RWPE2 (cell line): ENCODE measurements at regions not wholly inside any gene's neighbourhood (a gene's known extent, or its start where the extent isn't known, plus 50 kb on each side); places are given as distances from the start of the nearest gene placed in this dataset.

ENCODE experiments used
- ATAC-seq: fragments of 200-7000 bp; cut with Tn5 transposase; 3 replicates; pipeline ENCODE4 v1.9.1; 2021; ENCODE audit warnings: low read depth
- DNase-seq: peaks from one replicate; pipeline ENCODE4 v3.0.0-alpha.2; 2020; ENCODE audit warnings: low spot score
- H3K27ac ChIP-seq: fragments of 450-650 bp; 2 replicates; pipeline ENCODE4 v1.5.1; 2017; ENCODE audit warnings: mild to moderate bottlenecking; ENCODE audit not compliant: poor library complexity, severe bottlenecking
- H3K27me3 ChIP-seq: fragments of 250-450 bp; sonication (Bioruptor Pico); 2 replicates; pipeline ENCODE4 v1.5.1; 2021; ENCODE audit warnings: mild to moderate bottlenecking, moderate library complexity; ENCODE audit not compliant: insufficient read depth, poor library complexity, severe bottlenecking
- H3K36me3 ChIP-seq: fragments of 250-450 bp; sonication (Bioruptor Pico); 2 replicates; pipeline ENCODE4 v1.5.1; 2020; ENCODE audit warnings: low read depth, mild to moderate bottlenecking, moderate library complexity
- H3K4me1 ChIP-seq: fragments of 250-450 bp; sonication (Bioruptor Pico); 2 replicates; pipeline ENCODE4 v1.5.1; 2021; ENCODE audit warnings: mild to moderate bottlenecking, moderate library complexity; ENCODE audit not compliant: insufficient read depth, poor library complexity, severe bottlenecking
- H3K4me3 ChIP-seq: fragments of 250-450 bp; sonication (Bioruptor Pico); 2 replicates; pipeline ENCODE4 v1.5.1; 2021; ENCODE audit warnings: mild to moderate bottlenecking, moderate library complexity; ENCODE audit not compliant: severe bottlenecking
- H3K9me3 ChIP-seq: fragments of 250-450 bp; sonication (Bioruptor Pico); 2 replicates; pipeline ENCODE4 v1.5.1; 2021; ENCODE audit warnings: mild to moderate bottlenecking, moderate library complexity; ENCODE audit not compliant: severe bottlenecking
- CTCF ChIP-seq: fragments of 450-650 bp; IDR thresholded peaks from one replicate; pipeline ENCODE4 v1.5.1; 2017; ENCODE audit warnings: mild to moderate bottlenecking, moderate library complexity; ENCODE audit not compliant: poor library complexity, severe bottlenecking

GRCh38 chr11:25435197-25435596, 896.7 kb upstream of the ANO3 start:
- no peaks in the 10 kb centered on the region for H3K27me3 ChIP-seq
- H3K9me3 ChIP-seq: no peaks in the 10 kb centered on the region
- no peaks in the 10 kb centered on the region for H3K36me3 ChIP-seq
- ATAC-seq (no peak), DNase-seq (no peak)
- H3K27ac ChIP-seq: no peak overlapping the region
- no peaks in the 10 kb centered on the region for H3K4me1 ChIP-seq
- no peak overlapping the region for H3K4me3 ChIP-seq
- TF ChIP-seq CTCF: no peak

DNA sequence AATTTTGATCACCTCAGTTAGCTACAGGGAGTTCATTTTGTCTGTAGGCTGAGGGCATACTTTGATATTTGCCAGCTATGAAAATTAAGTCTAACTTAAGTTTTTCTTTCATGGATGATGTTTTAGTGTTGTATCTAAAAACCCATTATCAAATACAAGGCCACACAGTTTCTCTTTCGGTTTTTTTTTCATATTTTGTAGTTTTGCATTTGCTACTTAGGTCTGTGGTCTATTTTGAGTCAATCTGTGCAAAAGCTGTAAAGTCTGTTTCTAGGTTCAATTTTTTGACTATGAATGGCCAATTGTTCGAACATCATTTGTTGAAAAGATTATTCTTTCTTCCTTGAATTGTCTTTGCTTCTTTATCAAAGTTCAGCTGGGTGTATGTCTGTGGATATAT, 895.6 kb upstream of the ANO3 start:
- Histone ChIP-seq H3K4me1 (no peaks in the 10 kb centered on the region), H3K27ac (no peak overlapping the region), H3K9me3 (no peaks in the 10 kb centered on the region), H3K27me3 (no peaks in the 10 kb centered on the region), H3K36me3 (no peaks in the 10 kb centered on the region), H3K4me3 (no peak overlapping the region)
- DNase-seq (no peak), ATAC-seq (no peak)
- TF ChIP-seq CTCF: no peak

DNA sequence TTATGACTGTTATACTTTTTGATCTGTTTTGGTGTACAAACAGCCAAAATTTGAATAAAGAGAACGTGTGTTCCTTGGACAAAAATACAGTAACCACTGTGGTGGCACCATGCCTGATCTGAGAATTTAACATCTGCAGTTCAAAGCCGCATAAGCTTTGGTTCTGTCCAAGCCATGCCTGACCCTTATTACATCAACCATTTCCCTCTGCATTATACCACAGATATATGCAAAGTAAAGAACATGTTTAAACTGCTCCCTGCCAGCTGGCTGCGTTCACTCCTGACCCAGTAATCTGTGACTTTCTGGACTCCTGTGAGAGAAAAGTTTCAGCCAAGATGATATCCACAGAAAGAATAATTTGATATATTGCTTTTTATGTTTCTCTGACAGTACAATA, 890.5 kb upstream of the ANO3 start:
- Histone ChIP-seq H3K9me3 (no peaks in the 10 kb centered on the region), H3K4me3 (no peak overlapping the region), H3K27ac (no peak overlapping the region), H3K27me3 (no peaks in the 10 kb centered on the region), H3K4me1 (no peaks in the 10 kb centered on the region), H3K36me3 (no peaks in the 10 kb centered on the region)
- DNase-seq (no peak), ATAC-seq (no peak)
- TF ChIP-seq CTCF: no peak

DNA sequence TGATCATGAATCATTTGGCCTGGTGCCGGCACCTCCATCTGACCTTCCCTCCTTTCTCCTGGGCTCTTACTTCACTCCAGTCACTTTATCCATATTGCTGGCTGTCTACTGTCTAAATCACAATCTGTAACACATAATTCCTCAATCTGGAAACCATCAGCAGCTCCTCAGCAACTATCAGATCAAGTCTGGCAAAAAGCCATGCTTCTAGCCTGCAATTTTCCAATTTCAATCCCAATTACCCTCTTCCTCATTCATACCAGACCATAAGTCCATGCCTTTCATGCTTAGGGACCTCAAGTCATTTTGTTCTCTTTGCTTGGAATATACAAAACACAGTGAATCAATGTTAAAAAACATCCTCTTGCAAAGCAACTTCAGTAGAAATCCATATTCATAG, 882.8 kb upstream of the ANO3 start:
- TF ChIP-seq CTCF: no peak
- Histone ChIP-seq H3K4me3 (no peak overlapping the region), H3K9me3 (no peaks in the 10 kb centered on the region), H3K27me3 (no peaks in the 10 kb centered on the region), H3K27ac (no peak overlapping the region), H3K36me3 (no peaks in the 10 kb centered on the region), H3K4me1 (no peaks in the 10 kb centered on the region)
- DNase-seq: no peak
- ATAC-seq: no peak

GRCh38 chr11:25453471-25453870, 878.5 kb upstream of the ANO3 start:
- Histone ChIP-seq H3K27ac (no peak overlapping the region), H3K9me3 (no peaks in the 10 kb centered on the region), H3K36me3 (no peaks in the 10 kb centered on the region), H3K4me3 (no peak overlapping the region), H3K27me3 (no peaks in the 10 kb centered on the region), H3K4me1 (no peaks in the 10 kb centered on the region)
- TF ChIP-seq CTCF: no peak
- ATAC-seq (no peak), DNase-seq (no peak)
